BLaER1 (cell line): ENCODE measurements at regions not wholly inside any gene's neighbourhood (a gene's known extent, or its start where the extent isn't known, plus 50 kb on each side); places are given as distances from the start of the nearest gene placed in this dataset.
A peak's percentile ranks its signal among the peaks of the same experiment; 100 is the strongest.

Experiments
- H3K27ac ChIP-seq: shearing (Covaris generic); formaldehyde crosslinking; 2 replicates; pipeline ENCODE4 v1.8.1; 2022
- H3K27me3 ChIP-seq: shearing (Covaris generic); formaldehyde crosslinking; 2 replicates; pipeline ENCODE4 v1.8.1; 2022
- H3K36me3 ChIP-seq: shearing (Covaris generic); formaldehyde crosslinking; 2 replicates; pipeline ENCODE4 v1.8.1; 2022
- H3K4me1 ChIP-seq: shearing (Covaris generic); formaldehyde crosslinking; 2 replicates; pipeline ENCODE4 v1.8.1; 2022
- H3K4me2 ChIP-seq: shearing (Covaris generic); formaldehyde crosslinking; 2 replicates; pipeline ENCODE4 v1.8.1; 2022
- H3K4me3 ChIP-seq: shearing (Covaris generic); formaldehyde crosslinking; 2 replicates; pipeline ENCODE4 v1.8.1; 2022
- H3K9ac ChIP-seq: shearing (Covaris generic); formaldehyde crosslinking; 2 replicates; pipeline ENCODE4 v1.8.1; 2022
- H3K9me3 ChIP-seq: shearing (Covaris generic); formaldehyde crosslinking; 2 replicates; pipeline ENCODE4 v1.8.1; 2022
- H4K20me1 ChIP-seq: shearing (Covaris generic); formaldehyde crosslinking; 2 replicates; pipeline ENCODE4 v1.8.1; 2022
- Cebpa-rat ChIP-seq: shearing (Covaris generic); IDR thresholded peaks from 2 replicates; pipeline ENCODE4 v1.8.1; 2022

- Histone ChIP-seq H3K4me2 (peak overlapping the region; percentile 49), H3K9ac (no peak overlapping the region), H3K27ac (no peak overlapping the region), H3K4me3 (no peak overlapping the region), H3K9me3 (no peaks in the 10 kb centered on the region), H4K20me1 (no peaks in the 10 kb centered on the region), H3K27me3 (no peaks in the 10 kb centered on the region), H3K36me3 (no peaks in the 10 kb centered on the region), H3K4me1 (peaks cover 17% of the 10 kb centered on the region)
- TF ChIP-seq Cebpa-rat: no peak
Measured at GRCh38 chr12:75959506-75959905, 72.1 kb downstream of the PHLDA1 start.

- H3K9ac ChIP-seq: no peak overlapping the region
- no peak overlapping the region for H3K27ac ChIP-seq
- no peaks in the 10 kb centered on the region for H4K20me1 ChIP-seq
- H3K36me3 ChIP-seq: no peaks in the 10 kb centered on the region
- H3K4me1 ChIP-seq: peaks cover 12% of the 10 kb centered on the region
- no peak for TF ChIP-seq Cebpa-rat
- H3K27me3 ChIP-seq: no peaks in the 10 kb centered on the region
- H3K4me2 ChIP-seq: peak overlapping the region; percentile 49
- no peak overlapping the region for H3K4me3 ChIP-seq
- no peaks in the 10 kb centered on the region for H3K9me3 ChIP-seq
Measured at GRCh38 chr12:75959060-75959459, 72.5 kb downstream of the PHLDA1 start.

- Histone ChIP-seq H3K4me2 (no peak overlapping the region), H3K27ac (no peak overlapping the region), H3K9ac (no peak overlapping the region), H4K20me1 (no peaks in the 10 kb centered on the region), H3K27me3 (no peaks in the 10 kb centered on the region), H3K4me1 (peaks cover 12% of the 10 kb centered on the region), H3K4me3 (no peak overlapping the region), H3K36me3 (no peaks in the 10 kb centered on the region), H3K9me3 (no peaks in the 10 kb centered on the region)
- no peak for TF ChIP-seq Cebpa-rat
Measured at GRCh38 chr12:75955251-75955650, 76.3 kb downstream of the PHLDA1 start.

- Histone ChIP-seq H3K9ac (no peak overlapping the region), H3K4me1 (peaks cover 7% of the 10 kb centered on the region), H3K4me3 (no peak overlapping the region), H3K27me3 (no peaks in the 10 kb centered on the region), H3K27ac (no peak overlapping the region), H3K4me2 (no peak overlapping the region), H3K36me3 (no peaks in the 10 kb centered on the region), H3K9me3 (no peaks in the 10 kb centered on the region), H4K20me1 (no peaks in the 10 kb centered on the region)
- no peak for TF ChIP-seq Cebpa-rat
Measured at GRCh38 chr12:75954749-75955148, 76.8 kb downstream of the PHLDA1 start.

- H3K4me1 ChIP-seq: no peaks in the 10 kb centered on the region; the same call in 1 of the 2 replicates
- H3K27me3 ChIP-seq: no peaks in the 10 kb centered on the region
- TF ChIP-seq Cebpa-rat: no peak
- no peaks in the 10 kb centered on the region for H3K36me3 ChIP-seq
- no peak overlapping the region for H3K4me3 ChIP-seq
- no peaks in the 10 kb centered on the region for H3K9me3 ChIP-seq
- no peak overlapping the region for H3K9ac ChIP-seq
- no peak overlapping the region for H3K27ac ChIP-seq
- H3K4me2 ChIP-seq: no peak overlapping the region
- no peaks in the 10 kb centered on the region for H4K20me1 ChIP-seq
Measured at GRCh38 chr12:75954041-75954440, 77.5 kb downstream of the PHLDA1 start.

GRCh38 chr12:75953312-75953906 lies 78.2 kb downstream of the PHLDA1 start:
- H3K9ac ChIP-seq: no peak overlapping the region
- no peak for TF ChIP-seq Cebpa-rat
- no peaks in the 10 kb centered on the region for H3K9me3 ChIP-seq
- H3K27ac ChIP-seq: no peak overlapping the region
- H3K4me3 ChIP-seq: no peak overlapping the region
- H3K36me3 ChIP-seq: no peaks in the 10 kb centered on the region
- H3K27me3 ChIP-seq: no peaks in the 10 kb centered on the region
- H3K4me1 ChIP-seq: no peaks in the 10 kb centered on the region
- no peaks in the 10 kb centered on the region for H4K20me1 ChIP-seq
- H3K4me2 ChIP-seq: no peak overlapping the region

GRCh38 chr12:75951399-75952278 lies 79.9 kb downstream of the PHLDA1 start:
- Histone ChIP-seq H3K4me3 (no peak overlapping the region), H3K27ac (no peak overlapping the region), H3K9me3 (no peaks in the 10 kb centered on the region), H4K20me1 (no peaks in the 10 kb centered on the region), H3K4me2 (no peak overlapping the region), H3K4me1 (no peaks in the 10 kb centered on the region), H3K27me3 (no peaks in the 10 kb centered on the region), H3K9ac (no peak overlapping the region), H3K36me3 (no peaks in the 10 kb centered on the region)
- no peak for TF ChIP-seq Cebpa-rat

GRCh38 chr12:75947156-75947723 lies 84.3 kb downstream of the PHLDA1 start:
- Histone ChIP-seq H4K20me1 (no peaks in the 10 kb centered on the region), H3K4me1 (peaks cover 9% of the 10 kb centered on the region), H3K9me3 (no peaks in the 10 kb centered on the region), H3K4me2 (no peak overlapping the region), H3K27ac (no peak overlapping the region), H3K27me3 (no peaks in the 10 kb centered on the region), H3K4me3 (no peak overlapping the region), H3K36me3 (no peaks in the 10 kb centered on the region), H3K9ac (no peak overlapping the region)
- TF ChIP-seq Cebpa-rat: no peak

GRCh38 chr12:75945581-75945980 lies 86.0 kb downstream of the PHLDA1 start:
- Histone ChIP-seq H4K20me1 (no peaks in the 10 kb centered on the region), H3K36me3 (no peaks in the 10 kb centered on the region), H3K27me3 (no peaks in the 10 kb centered on the region), H3K4me3 (no peak overlapping the region), H3K4me1 (peaks cover 9% of the 10 kb centered on the region), H3K9me3 (0 out of 2 replicates have a peak, but pooled peaks cover 3% of the 10 kb centered on the region), H3K27ac (no peak overlapping the region), H3K9ac (no peak overlapping the region), H3K4me2 (no peak overlapping the region)
- TF ChIP-seq Cebpa-rat: no peak

GRCh38 chr12:75944905-75945432 lies 86.6 kb downstream of the PHLDA1 start:
- Histone ChIP-seq H4K20me1 (no peaks in the 10 kb centered on the region), H3K9me3 (0 out of 2 replicates have a peak, but pooled peaks cover 6% of the 10 kb centered on the region), H3K4me2 (no peak overlapping the region), H3K4me3 (no peak overlapping the region), H3K9ac (no peak overlapping the region), H3K27ac (no peak overlapping the region), H3K36me3 (no peaks in the 10 kb centered on the region), H3K27me3 (no peaks in the 10 kb centered on the region), H3K4me1 (peaks cover 9% of the 10 kb centered on the region)
- TF ChIP-seq Cebpa-rat: no peak
